Stimulated activated CD8-positive, alpha-beta memory T cell treated with anti-CD3 and anti-CD28 coated beads, Interleukin-7, amount 100 ng/mL, for 24 hours (primary cell): ENCODE measurements at regions not wholly inside any gene's neighbourhood (a gene's known extent, or its start where the extent isn't known, plus 50 kb on each side); places are given as distances from the start of the nearest gene placed in this dataset.
"Not testable (repeated sequence)": the region's sequence is repeated elsewhere in the genome, so short reads cannot be mapped to it uniquely, and the experiment has no call there.

Experiments
- DNase-seq: peaks from one replicate; pipeline ENCODE4 v3.0.0-alpha.2; 2020; ENCODE audit warnings: low read depth

DNA sequence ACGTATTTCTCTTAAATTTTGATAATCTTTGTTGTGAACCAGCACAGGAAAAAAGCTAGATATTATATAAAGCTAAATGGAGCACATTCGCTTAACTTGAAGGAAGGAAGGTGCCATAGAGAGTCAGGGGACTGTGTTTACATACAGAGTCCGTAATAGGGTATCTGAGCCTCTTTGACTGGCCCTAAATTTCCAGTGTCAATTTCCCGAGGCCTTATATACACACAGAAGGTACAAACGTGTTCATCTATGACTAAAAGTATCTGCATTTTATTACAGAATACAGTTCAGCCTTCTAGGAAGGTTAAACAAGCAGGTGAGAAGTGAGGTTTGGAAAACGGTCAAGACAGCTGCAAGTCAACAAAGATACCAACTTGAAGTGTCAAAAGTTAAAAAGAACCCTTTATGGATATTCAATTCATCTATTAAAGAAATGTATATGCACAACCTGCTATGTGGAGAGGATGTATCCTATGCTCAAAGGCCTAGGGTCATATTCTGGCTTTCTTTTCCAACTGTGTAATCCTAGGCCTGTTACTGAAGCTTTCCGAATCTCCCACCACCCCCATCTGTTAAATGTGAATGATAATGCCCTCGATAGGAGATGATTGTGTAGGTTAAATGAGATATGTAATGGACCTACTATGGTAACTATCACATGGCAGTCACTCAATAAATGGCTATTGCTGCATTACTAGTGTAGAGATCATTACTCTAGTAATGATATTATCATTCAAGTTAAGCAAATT lies 263.7 kb upstream of the MAF start:
- DNase-seq, result no peak

DNA sequence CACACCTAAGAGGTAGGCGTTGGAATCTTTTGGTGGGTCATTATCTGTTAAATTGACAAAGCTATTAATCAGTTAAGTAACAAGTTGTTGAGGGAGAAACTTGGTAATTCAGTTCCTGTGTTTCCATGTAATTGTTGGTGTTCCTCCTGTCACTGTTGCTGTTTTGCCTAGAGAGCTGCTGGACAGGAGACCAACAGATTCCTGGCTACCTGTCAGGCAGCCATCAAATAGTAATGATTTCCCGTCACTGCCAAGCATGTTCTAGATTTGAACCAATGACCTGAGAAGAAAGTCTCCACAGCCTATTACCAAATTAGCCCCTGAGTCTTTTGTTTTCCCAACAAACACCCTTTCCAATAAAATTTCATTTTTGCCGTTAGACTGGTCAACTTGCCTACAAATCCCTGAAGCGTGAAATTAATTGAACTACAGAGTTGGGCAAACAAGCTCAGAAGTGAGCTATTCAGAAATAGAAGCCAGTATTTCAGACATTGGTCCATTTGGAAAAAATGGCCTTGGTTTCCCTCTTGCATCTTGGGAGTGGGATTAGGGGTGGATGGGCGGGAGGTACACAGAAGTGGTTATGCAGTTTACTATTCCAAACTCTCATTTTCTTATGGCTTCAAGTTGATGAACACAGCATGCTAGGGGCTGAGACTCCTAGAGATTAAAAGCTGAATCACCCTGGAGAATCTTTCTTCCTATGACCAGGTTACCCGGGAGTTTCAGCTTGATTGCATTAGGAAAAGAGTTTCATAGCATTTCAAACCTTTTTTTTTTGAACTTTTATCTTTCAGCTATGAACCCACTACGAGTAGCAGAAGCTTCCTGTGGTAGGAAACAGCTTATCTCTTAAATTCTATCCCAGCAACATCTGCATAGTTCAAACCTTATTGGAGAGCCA lies 262.8 kb upstream of the MAF start:
- DNase-seq, result no peak

DNA sequence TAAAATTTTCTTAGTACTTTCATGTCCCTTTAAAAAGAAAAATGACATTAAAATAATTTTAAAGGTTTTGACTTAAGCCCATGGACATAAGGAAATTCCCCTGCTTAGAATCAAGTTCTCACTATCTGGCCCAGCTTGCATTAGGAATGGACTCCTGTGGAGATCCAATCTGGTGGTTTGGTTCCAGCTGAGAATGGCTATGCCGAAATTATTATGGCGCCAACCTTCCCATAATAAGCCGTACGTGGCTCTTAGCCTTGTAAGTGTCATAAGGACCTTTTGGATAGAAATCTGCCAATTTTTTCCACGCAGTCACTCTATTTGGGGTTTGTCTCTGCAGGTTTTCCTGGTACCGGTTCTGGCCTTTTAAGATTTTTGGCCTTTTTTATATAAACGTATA lies 262.1 kb upstream of the MAF start:
- DNase-seq, result no peak

DNA sequence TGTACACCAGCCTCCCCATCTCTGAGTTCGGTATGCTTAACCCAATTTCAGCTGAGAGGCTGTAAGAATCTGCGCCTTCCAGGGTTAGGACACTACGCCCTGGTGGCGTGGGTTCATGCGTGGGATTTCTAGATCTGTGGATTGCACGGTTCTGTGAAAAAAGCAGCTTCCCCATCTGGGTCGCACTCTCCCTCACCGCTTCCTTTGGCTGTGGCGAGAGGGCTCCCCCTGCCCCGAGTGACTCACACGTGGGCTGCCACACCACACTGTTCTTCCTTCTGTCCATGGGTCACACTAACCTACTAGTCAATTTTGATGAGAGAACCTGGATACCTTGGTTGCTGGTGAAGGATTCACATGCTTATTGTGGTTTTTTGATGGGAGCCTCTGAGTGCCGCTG lies 256.0 kb upstream of the MAF start:
- no peak for DNase-seq

DNA sequence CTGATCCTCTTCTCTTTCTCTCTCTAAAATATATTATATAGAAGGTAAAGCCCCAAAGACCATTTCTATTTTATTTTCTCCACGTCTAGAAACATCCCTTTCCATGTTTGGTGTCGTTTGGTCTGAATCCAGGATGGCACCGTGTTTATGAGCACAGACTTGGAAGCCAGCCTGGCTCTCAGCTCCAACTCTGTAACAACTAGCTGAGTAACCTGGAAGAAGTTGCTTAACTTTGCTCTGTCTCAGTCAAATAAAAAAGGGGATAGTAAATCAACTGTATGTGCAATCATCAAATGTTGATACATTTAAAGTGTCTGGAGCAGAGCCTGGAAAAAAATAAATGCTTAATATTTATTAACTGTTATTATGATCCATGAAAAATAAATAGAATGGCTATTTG lies 249.8 kb upstream of the MAF start:
- no peak for DNase-seq

DNA sequence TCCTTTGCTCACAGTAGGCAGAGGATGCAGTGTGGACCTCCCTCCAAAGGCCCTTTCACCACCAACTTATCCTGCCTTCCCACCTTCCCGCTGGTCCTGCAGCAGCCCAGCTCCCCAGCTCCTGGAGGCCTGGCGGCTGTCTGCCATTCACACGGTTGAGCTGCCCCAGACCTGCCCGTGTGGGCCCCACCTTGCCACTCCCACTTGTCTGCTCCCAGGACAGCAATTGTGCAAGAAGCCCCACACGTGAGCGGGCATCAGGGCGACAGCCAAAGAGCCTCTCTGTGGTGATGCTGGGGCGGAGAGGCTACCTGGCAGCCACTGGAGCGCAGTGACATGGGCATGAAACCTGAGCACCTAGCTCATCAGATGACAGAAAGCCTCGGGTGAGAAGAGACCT lies 248.6 kb upstream of the MAF start:
- no peak for DNase-seq

DNA sequence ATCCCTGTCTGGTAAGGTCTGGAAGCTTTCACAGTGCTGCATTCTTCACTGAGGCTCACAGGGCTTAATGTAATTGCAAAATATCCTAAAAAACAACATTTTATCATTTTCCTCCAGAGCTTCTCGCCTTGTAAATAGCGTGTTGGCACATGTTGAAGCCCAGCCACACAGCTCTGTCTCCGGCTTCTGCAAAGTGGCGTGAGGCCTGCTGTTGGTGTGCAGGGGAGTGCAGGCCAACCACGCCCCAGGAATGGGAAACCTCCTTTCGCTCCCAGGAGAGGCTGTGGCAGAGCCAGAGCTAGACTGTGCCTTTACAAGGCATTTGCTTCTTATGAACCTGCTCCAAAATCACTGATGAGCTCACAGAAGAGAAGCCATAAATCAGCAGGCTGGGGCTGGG lies 248.2 kb upstream of the MAF start:
- DNase-seq, result no peak

DNA sequence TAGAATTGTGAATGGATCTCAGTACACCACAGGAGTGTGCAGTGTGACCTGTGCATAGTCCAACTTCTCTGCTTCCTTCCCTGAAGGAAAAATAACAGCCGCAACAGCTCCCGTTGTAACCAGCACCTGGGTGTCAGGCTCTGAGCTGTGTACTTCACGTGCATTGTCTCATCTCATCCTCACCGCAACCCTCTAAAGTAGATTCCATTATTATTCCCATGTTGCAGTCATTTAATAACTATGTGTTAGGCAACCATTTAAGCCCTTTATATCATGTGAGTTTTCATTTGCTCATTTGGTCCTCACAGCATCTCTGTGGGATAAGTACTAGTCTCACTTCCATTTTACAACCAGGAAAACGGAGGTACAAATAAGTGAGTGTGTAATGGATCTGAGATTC lies 247.0 kb upstream of the MAF start:
- DNase-seq, result no peak

DNA sequence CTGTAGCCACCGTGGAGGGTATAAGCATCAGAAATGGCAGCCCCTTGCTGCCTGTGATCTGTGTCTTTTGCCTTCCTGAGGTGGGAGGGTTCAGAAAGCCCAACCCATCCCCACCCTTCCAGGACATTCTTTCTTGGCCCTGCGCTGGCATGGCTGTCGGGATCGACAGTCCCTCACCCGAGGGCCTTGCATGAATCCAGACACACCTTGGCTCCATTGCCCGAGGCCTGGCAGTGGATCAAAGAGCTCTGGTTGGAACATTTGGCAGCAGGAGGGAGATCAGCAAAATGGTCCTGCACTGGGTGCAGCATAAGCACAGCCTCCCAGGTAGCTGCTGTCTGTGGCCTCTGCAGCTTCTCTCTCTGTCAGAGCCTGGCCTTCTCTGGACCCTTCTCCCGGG lies 246.6 kb upstream of the MAF start:
- no peak for DNase-seq

DNA sequence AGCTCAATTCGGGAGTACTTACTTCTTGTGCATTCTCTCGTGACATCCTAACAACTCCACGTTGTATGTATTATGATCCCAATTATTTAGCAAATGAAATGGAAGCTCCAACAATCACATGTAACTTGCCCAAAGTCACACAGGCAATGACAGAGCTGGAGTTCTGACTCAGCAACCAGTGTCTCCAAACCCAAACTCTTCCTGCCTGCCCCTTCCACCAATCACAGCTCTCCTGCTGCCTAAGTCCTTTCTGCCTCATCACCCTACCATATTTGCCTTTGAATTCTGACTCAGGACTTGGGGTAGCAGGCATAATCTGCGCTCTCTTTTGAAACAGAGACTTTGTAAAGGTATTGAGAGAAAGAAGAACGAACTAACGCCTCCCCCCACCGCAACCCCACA lies 245.2 kb upstream of the MAF start:
- no peak for DNase-seq

DNA sequence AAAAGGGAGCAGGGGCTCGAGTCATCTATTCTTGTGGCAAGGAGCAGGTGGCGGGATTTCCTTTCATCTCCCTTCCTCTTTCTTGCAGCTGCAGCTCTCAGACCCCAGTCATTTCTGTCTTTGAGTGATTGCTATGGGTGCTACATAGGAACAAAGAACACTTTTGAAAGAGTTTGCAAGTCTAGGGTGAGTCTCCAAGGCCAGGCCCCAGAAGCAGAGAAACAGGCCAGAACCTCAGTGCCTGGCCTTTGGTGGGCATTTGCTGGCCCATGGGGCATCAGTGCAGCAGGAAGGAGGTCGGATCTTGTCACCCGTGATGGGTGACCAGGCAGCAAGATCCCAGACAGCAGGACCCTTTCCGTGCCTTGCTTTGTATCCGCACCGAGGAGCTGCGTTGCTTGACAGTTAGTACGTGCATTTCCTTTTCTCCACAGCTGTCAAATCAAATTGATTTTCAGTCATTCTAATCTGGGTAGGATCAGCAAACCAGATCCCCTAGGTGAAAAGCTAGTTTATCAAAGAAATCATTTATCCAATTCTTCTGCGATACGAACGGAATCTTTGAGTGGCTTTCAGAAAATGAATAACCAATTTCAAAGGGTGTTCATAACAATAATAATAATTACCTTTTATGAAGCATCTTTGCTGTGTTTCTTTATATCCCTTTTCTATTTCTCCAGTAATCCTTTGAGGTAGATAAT lies 244.6 kb upstream of the MAF start:
- no peak for DNase-seq

DNA sequence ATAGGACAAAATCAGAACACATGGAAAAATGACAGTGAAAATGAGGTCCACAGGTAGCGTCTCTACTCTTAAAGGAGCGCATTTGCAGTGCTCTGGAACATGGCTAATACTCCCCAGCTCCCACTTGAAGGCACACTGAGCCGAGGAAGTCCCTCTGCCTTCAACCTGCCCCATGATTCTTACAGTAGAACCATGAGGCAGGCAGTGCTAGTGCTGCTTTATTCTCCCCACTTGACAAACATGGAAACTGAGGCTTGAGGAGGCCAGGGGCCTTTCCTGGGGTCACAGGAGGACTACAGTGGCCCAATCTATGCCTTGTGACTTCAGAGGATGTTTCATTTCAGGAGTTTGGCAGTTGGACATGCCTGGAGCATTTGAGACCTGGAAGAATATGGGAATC lies 244.1 kb upstream of the MAF start:
- DNase-seq, result no peak

DNA sequence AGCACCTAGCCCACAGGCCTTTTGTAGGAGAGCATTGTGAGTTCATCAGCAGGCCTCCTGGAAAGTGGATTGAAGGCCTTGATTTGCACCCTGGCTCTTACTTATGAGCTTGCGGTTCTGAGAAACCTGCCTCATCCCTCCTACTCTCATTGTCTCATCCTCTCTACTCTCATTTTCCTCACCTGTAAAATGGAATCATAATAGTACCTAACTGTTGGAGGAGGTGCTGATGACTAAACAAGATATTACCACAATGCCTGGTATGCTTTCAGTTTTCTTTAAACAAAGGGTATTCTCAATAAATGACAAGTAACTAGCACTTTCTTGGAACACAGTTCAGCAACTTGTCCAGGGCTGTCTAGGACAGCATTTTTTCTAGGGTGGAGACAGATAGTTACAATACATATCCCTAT lies 243.1 kb upstream of the MAF start:
- no peak for DNase-seq

DNA sequence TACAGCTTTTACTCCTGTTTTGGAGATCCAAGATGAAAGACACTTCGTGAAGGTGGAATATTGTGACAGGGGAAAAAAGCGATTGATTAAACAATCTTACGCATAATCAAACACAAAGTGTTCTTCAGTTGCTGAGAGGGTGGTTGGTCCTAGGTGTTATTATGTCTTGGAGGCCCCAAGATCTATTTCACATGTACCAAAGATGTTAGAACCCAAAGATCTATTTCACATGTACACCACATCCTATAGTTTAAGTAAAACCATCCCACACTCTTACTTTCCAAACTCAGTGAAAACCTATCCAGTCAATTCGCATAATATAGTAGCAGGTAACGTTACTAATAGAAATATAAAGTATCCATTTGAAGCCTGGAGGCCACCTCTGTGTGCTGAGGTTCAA lies 242.6 kb upstream of the MAF start:
- no peak for DNase-seq

DNA sequence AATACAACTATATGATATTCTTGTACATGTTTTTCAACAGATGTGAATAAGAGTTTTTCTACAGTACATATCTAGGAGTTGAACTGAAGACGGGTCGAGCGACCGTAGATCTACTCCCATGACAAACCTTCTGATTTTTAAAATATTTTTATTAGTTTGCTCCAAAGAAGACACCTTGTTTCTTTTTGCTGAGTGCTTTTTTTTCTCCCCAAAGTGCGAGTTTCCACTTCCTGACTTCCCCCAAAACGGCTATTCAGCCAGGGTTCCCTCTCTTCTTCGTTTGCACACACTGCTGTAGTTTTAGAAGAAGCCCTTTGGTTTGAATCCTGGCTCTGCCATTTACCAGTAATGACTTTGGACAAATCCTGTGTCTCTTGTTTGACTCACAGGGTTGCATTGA lies 241.7 kb upstream of the MAF start:
- no peak for DNase-seq

DNA sequence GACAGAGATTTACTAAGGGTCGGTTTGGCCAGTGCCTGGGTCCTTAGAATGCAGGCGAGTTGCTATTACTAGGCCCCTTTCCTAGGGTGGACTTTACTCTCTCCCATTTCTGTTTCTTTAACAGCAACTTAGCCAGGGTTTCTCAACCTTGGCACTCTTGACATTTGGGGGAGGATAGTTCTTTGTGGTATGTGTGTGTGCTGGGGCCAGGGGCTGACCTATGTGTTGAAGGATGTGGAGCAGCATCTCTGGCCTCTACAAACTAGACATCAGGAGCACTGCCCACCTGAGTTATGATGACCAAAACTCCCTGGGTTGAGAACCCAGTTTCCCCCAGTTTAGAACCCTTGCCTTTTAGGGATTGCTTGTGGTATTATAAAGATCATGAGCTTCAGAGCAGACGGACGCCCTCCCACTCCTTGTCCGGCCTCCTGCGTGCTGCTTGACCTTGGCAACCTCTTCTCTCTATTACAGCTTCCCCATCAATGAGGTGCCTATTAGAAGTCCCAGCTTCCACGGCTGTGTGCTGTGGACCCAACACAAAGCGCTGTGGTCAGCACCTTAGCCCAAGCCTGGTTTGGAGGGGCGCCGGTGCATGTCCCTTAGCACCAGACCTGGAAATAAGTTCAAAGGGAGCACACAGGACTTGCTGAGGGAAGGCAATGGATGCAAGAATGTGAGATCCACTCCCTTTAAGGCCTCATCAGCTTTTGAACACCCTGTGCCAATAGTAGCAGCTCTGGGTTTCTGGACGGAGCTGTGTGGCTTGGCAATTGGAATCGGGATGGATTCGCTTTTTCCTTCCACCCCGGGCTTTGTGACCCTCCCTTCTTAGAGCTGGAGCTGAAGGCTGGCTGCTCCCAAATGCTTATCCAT lies 239.2 kb upstream of the MAF start:
- DNase-seq, result no peak

DNA sequence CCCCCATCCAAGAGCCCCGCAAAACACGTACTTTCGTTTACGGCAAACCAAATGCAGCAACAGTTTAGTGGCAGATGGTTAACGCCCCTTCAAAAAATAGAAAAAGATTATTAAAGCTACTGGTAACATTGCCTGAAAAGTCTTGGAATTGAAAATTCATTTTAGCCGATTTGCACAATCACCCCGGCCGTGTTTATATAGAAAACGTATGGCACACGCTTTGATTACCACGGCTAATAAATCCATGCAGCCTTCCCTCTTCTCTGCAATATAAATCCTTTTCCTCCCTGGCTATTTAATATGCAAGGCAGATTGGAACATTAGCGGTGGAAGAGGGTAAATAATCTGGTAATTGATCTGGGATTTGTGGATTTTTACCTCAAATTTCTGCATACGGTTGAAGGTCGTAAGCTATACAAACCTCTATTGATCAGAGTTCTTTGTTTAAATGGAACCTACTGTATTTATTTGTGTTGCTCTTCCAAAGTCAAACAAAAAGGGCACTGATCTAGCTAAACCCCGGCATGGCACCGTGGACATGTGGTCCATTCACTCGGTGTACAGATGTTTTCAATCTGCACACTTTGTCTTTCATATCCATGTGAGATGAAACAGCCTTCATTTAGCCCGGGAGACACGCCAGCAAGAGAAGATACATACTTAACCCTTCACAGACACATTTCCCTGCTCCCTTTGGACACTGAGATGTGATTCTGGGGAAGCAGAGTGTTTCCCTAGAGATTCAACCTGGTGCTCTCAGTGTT lies 238.1 kb upstream of the MAF start:
- DNase-seq, result no peak

DNA sequence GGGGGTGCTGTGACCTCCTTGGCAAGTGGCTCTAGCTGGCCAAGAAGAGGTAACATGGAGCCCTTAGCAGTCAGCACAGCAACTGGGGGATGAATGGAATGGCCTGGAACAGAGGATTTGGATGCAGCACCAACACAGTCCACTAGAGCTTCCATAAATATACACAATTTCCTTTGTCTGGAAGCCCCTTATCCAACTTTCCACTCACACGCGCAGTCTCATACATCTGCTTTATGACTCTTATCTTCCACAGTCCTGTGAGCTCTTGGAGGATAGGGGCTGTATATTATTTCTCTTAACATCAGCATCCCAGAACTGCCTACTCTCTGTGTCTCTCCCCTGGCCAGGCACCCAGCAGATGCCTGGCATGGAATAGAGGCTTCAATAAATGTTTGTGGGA lies 235.6 kb upstream of the MAF start:
- DNase-seq, result no peak

DNA sequence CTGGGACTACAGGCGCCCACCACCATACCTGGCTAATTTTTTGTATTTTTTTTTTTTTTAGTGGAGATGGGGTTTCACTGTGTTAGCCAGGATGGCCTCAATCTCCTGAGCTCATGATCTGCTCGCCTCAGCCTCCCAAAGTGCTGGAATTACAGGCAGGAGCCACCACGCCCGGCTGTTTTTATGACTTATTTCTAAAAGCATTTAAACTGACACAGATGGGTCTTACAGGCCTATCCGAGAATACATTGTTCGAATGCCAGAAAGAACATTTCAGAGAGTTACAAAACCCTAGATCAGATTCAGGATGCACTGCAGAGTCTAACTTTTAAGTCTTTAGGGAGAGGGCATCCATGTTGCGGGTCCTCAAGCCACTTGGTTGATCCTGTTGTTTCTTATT lies 234.7 kb upstream of the MAF start:
- no peak for DNase-seq

DNA sequence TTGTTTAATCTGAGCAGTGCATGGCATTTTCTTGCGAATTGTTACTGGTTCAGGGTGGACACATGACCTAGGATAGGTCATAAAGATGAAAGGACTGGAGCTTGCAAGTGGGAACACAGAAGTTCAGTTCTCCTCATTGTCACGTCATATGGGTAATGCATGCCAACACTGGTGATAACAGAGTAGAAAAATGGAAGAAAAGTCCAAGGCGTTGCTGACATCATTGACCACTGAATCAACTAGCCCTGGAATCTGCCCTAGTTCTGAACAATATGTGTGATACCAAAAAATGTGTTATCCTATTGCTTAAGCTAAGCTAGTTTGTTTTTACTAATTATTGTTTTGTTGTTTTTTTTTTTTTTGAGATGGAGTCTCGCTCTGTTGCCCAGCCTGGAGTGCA lies 234.2 kb upstream of the MAF start:
- DNase-seq, result no peak

DNA sequence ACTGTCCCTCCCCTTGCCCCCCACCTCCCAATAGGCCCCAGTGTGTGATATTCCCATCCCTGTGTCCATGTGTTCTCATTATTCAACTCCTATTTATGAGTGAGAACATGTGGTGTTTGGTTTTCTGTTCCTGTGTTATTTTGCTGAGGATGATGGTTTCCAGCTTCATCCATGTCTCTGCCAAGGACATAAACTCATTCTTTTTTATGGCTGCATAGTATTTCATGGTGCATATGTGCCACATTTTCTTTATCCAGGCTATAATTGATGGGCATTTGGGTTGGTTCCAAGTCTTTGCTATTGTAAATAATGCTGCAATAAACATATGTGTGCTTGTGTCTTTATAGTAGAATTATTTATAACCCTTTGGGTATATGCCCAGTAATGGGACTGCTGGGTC lies 233.5 kb upstream of the MAF start:
- DNase-seq, result not testable (repeated sequence)
